ENCODE measurements at regions not wholly inside any gene's neighbourhood (a gene's known extent, or its start where the extent isn't known, plus 50 kb on each side); places are given as distances from the start of the nearest gene placed in this dataset.

DNA sequence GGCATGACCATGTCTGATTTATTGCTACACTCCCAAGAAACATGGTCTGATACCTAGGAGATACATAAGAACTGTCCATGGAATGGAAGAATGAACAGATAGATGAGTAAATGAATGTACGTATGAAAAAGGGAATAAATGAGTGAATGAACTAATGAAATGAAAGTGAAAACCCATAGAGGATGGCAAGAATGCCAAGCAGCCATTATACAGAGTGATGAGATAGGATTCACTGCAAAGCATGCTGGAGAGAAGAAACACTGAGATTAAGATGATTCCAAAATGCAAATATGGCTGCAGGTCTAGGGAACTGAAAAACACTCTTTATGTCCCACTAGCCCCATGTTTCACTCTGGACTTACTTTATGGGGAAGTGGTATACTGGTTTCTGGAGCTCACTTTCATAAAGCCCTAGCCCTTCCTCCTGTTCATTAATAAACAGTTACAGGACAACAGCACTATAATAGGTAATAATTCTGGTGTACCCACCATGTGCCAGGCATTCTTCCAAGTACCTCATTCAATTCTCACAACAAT is 170.3 kb upstream of the RAD23B start:
- H3K4me3 ChIP-seq: no peak overlapping the region
- H3K27ac ChIP-seq: no peak overlapping the region
- no peak for DNase-seq (ENCODE audit: low spot score)
- TF ChIP-seq CTCF (IDR thresholded peaks at IDR 0.05): no peak

DNA sequence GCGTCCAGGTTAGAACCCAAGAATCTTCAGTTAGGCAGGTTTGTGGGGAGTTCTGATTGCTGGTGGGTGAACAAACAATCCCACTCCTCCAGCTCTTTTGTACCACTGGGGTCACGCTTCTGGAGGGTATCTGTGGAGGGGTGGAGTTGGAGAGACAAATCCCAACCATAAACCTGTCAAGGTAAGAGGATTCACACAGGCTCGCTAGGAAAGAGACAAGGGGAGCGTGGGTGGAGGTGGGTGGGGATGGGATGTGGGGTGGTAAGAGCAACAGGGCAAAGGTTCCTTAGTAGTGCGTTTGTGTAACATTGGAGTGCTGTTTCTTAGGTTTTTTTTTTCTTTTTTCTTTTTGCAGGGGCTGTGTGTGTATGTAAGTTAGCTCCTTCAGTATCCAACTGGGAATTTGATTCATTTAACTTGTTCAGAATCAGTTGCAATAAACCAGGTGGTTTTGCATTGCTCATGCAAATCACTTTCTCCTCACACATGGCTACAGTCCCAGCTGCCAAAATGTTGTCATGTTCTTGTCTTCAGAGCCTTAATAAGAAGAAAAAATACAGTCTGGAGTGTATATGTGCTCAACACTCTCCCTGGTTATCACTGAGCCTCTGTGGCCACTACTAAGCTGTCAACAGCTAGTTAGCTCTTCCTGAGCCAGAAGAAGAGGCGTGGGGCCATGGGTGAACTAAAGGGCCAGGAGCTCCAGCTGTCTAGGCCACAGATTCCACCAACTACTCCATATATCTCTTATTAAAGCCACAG is 164.0 kb upstream of the RAD23B start:
- H3K4me3 ChIP-seq: no peak overlapping the region
- TF ChIP-seq CTCF (IDR thresholded peaks at IDR 0.05): no peak
- no peak for DNase-seq (ENCODE audit: low spot score)
- no peak overlapping the region for H3K27ac ChIP-seq

DNA sequence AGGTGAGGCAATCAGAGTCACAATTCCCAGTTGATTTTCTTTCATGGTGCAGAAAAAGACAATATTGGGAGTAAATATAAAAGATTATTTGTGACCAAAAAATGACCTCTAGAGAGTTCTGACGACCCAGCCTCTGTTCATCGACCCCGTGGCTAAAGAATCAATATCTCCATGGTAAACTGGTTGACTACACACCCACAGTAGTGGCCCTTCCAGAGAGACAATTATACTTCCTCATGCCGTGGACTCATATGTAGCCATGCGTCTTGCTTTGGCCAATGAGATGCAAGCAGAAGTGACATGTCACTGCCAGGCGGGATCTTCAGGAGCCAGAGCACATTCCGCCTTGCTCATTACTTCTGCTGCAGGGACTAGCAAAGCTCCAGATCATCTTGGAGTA is 163.3 kb upstream of the RAD23B start:
- no peak for DNase-seq (ENCODE audit: low spot score)
- no peak for TF ChIP-seq CTCF (IDR thresholded peaks at IDR 0.05)
- no peak overlapping the region for H3K27ac ChIP-seq
- H3K4me3 ChIP-seq: no peak overlapping the region

- Histone ChIP-seq H3K4me3 (no peak overlapping the region), H3K27ac (no peak overlapping the region)
- no peak for TF ChIP-seq CTCF (IDR thresholded peaks at IDR 0.05)
- no peak for DNase-seq (ENCODE audit: low spot score)
These were observed 159.7 kb upstream of the RAD23B start for GRCh38 chr9:107123389-107123788.

- no peak for DNase-seq (ENCODE audit: low spot score)
- H3K27ac ChIP-seq: no peak overlapping the region
- no peak for TF ChIP-seq CTCF (IDR thresholded peaks at IDR 0.05)
- no peak overlapping the region for H3K4me3 ChIP-seq
These were observed 155.5 kb upstream of the RAD23B start for GRCh38 chr9:107127608-107128007.

GRCh38 chr9:107131108-107131799 is 151.8 kb upstream of the RAD23B start:
- H3K27ac ChIP-seq: no peak overlapping the region
- no peak overlapping the region for H3K4me3 ChIP-seq
- no peak for TF ChIP-seq CTCF (IDR thresholded peaks at IDR 0.05)
- DNase-seq (ENCODE audit: low spot score): no peak

GRCh38 chr9:107136296-107136695 is 146.8 kb upstream of the RAD23B start:
- TF ChIP-seq CTCF (IDR thresholded peaks at IDR 0.05): no peak
- Histone ChIP-seq H3K4me3 (no peak overlapping the region), H3K27ac (no peak overlapping the region)
- DNase-seq (ENCODE audit: low spot score): no peak

All from coronary artery (tissue), 2 donors.